Mononuclear cell (primary cell): ENCODE measurements at regions not wholly inside any gene's neighbourhood (a gene's known extent, or its start where the extent isn't known, plus 50 kb on each side); places are given as distances from the start of the nearest gene placed in this dataset.

Source experiments
- H3K27me3 ChIP-seq: 2 replicates; pipeline ENCODE4 v1.6.0; 2011; ENCODE audit warnings: low read length, control low read depth; ENCODE audit not compliant: insufficient read depth
- H3K4me1 ChIP-seq: 2 replicates; pipeline ENCODE4 v1.5.1; 2011; ENCODE audit warnings: mild to moderate bottlenecking, low read length, control low read depth; ENCODE audit not compliant: insufficient read depth
- H3K4me3 ChIP-seq: 2 replicates; pipeline ENCODE4 v1.5.1; 2011; ENCODE audit warnings: mild to moderate bottlenecking, low read length, moderate library complexity
- H3K9me3 ChIP-seq: 2 replicates; pipeline ENCODE4 v1.5.1; 2011; ENCODE audit warnings: low read depth, mild to moderate bottlenecking, control low read depth, low read length

GRCh38 chr13:22062478-22063205, 391.8 kb downstream of the FGF9 start:
- Histone ChIP-seq H3K4me1 (peaks cover 40% of the 10 kb centered on the region), H3K4me3 (no peak overlapping the region), H3K9me3 (no peaks in the 10 kb centered on the region), H3K27me3 (no peaks in the 10 kb centered on the region)

DNA sequence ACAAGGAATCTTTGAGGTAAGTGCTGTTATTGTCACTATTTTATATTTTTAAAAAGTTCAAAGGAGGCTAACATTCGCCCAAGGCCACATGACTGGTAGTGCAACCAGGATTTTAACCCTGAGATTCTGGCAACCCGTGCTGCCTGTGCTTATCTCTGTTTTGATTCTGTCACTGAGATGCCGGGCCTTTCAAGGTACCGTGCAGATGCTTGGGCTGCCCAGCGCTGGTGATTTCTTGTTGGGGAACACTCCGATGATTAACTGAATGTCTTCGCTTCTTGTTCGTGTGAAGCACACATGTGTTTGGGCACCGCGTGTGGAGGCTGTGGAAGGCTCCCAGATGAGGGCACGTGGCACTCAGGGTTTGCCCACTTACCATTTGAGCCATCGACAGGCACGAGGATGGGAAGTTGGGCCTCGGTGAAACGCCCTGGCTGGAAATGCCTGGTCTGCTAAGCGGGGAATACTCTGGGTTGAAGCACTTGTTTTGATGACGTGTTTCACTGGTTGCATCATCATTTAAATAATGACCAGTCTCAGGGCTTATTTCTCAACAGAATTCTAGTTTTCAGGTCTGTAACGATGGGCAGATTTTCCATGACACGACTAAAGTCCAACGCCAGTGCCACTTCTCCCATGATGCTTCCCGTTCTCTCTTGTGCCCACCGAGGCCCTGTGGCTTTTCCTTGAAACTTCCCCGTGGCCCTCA, 392.7 kb downstream of the FGF9 start:
- no peaks in the 10 kb centered on the region for H3K27me3 ChIP-seq
- H3K4me3 ChIP-seq: no peak overlapping the region
- peaks cover 40% of the 10 kb centered on the region for H3K4me1 ChIP-seq
- H3K9me3 ChIP-seq: no peaks in the 10 kb centered on the region

GRCh38 chr13:22064854-22065620, 394.2 kb downstream of the FGF9 start:
- no peak overlapping the region for H3K4me3 ChIP-seq
- no peaks in the 10 kb centered on the region for H3K9me3 ChIP-seq
- H3K27me3 ChIP-seq: no peaks in the 10 kb centered on the region
- peaks cover 39% of the 10 kb centered on the region for H3K4me1 ChIP-seq

- Histone ChIP-seq H3K9me3 (no peaks in the 10 kb centered on the region), H3K4me3 (no peak overlapping the region), H3K27me3 (no peaks in the 10 kb centered on the region), H3K4me1 (no peaks in the 10 kb centered on the region)
These were observed 402.8 kb downstream of the FGF9 start for GRCh38 chr13:22073718-22074117.

DNA sequence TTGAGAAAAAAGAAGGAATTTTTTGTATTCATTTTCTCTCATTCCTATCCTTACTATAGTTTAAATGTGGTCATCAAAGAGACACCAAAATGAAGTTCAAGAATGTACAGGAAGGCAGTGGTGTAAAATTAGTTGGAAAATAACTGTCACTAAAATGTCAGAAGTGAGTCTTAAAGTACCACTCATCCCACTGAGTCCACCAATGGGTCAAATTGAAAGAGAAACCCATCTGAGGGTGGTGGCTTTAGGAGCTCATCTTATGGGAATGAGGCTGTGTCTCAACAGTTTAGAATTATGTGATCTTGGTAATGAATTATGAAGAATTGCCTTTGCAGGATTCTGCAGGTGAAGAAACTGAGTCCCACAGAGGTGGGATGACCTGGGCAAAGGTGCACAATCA, 403.5 kb downstream of the FGF9 start:
- Histone ChIP-seq H3K27me3 (no peaks in the 10 kb centered on the region), H3K4me1 (no peaks in the 10 kb centered on the region), H3K9me3 (no peaks in the 10 kb centered on the region), H3K4me3 (no peak overlapping the region)

DNA sequence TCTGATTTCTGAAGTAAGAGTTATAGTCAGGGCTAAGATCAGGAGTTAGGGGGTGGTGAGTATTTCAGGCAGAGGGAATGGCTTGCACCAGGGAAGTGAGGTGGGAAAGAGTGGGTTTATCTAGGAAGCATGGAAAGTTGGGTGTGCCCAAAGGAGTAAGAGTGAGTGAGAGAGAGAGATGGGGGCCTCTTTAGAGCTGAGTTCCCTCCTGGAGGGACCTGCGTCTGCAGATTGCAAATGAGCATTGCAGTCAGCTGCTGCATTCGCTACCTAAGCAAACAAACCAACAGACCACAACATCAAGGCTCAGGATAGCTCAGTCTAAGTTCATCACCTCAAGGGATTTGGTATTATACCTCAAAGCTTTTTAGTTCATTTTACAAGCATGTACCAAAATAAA, 405.8 kb downstream of the FGF9 start:
- H3K9me3 ChIP-seq: no peaks in the 10 kb centered on the region
- H3K4me1 ChIP-seq: no peaks in the 10 kb centered on the region
- H3K4me3 ChIP-seq: no peak overlapping the region
- H3K27me3 ChIP-seq: no peaks in the 10 kb centered on the region

GRCh38 chr13:22077205-22077683, 406.4 kb downstream of the FGF9 start:
- Histone ChIP-seq H3K27me3 (no peaks in the 10 kb centered on the region), H3K4me3 (no peak overlapping the region), H3K9me3 (no peaks in the 10 kb centered on the region), H3K4me1 (no peaks in the 10 kb centered on the region)

DNA sequence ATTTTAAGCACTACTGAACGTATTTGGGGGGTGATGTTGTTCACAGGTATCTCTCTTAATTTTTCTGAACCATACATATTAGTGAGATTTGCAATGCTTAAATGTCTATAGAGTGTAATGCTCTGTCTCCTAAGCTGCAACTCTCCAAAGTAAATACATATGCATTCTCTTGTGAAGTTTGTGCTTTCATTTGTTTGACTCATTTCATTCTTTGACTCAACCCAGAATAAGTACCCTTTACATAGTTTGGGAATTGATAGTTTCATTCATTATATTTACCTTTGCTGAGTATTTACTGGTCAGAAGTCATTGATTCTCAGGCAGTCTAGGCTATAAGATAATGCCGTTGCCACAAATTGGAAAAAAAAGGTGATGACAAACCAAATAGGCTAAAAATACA, 406.9 kb downstream of the FGF9 start:
- Histone ChIP-seq H3K9me3 (no peaks in the 10 kb centered on the region), H3K4me1 (no peaks in the 10 kb centered on the region)

DNA sequence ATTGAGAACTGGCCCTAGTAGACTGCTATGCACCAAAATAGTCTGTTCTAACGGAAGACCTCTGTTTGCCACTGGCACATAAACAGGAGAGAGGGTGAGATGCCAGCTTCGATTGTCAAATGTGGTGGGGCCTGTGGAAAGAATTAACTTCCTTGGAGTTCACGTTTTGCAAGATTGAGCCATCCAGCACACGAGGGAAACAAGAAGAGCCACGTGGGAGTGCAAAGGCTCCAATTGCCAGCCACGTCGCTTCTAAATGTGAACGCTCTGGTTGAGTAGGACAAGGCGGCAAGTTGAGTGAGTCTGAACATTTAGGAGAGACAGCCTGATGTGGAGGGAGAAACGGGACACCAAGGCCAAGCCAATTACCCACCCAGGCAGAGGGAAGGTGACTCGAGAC, 409.1 kb downstream of the FGF9 start:
- Histone ChIP-seq H3K27me3 (no peaks in the 10 kb centered on the region), H3K9me3 (no peaks in the 10 kb centered on the region), H3K4me3 (no peak overlapping the region), H3K4me1 (no peaks in the 10 kb centered on the region)

More for the DNA sequence above, 406.9 kb downstream of the FGF9 start:
- Histone ChIP-seq H3K27me3 (no peaks in the 10 kb centered on the region), H3K4me3 (no peak overlapping the region)

GRCh38 chr13:22080832-22081231, 410.0 kb downstream of the FGF9 start:
- H3K4me3 ChIP-seq: no peak overlapping the region
- H3K27me3 ChIP-seq: no peaks in the 10 kb centered on the region
- no peaks in the 10 kb centered on the region for H3K4me1 ChIP-seq
- no peaks in the 10 kb centered on the region for H3K9me3 ChIP-seq

DNA sequence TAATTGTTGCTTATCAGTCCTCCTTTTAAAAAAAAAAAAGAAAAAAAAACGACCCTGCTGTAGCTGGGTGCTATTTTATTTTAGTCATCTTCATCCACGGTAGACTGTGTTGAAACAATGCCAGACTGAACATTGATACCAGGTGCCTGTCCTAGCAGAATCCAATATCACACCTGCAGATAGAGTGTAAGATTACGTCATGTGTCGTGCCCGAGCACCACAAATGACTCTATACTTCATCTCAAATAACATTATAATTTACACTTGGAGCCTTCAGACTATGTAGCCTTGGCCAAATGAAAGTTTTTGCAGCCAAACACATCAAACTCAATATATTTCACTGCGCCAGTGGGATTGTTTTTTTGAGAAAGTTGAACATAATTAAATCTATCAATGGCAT, 410.6 kb downstream of the FGF9 start:
- Histone ChIP-seq H3K4me3 (no peak overlapping the region), H3K27me3 (no peaks in the 10 kb centered on the region), H3K4me1 (no peaks in the 10 kb centered on the region), H3K9me3 (no peaks in the 10 kb centered on the region)

DNA sequence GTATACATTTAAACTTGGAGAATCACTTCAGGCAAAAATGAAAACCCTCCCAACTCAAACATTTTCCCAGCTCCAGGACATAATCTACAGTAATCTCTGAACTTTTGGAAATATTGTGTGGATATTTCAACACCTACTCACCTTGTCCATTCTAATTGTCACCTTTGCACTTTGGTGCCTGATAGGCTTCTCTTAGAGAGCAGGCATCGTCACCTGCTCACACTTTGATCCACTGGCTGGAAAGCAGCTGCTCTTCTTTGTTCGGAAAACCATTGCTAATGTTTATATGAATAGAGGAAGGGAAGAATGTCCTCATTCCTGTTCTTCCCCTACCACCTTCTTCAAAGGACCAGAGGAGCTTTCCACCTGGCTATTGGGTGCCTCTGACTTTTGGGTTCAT, 411.2 kb downstream of the FGF9 start:
- Histone ChIP-seq H3K9me3 (no peaks in the 10 kb centered on the region), H3K27me3 (no peaks in the 10 kb centered on the region), H3K4me1 (no peaks in the 10 kb centered on the region), H3K4me3 (no peak overlapping the region)

- H3K9me3 ChIP-seq: no peaks in the 10 kb centered on the region
- H3K4me1 ChIP-seq: no peaks in the 10 kb centered on the region
- H3K4me3 ChIP-seq: no peak overlapping the region
- no peaks in the 10 kb centered on the region for H3K27me3 ChIP-seq
These were observed 411.7 kb downstream of the FGF9 start for GRCh38 chr13:22082437-22083100.

DNA sequence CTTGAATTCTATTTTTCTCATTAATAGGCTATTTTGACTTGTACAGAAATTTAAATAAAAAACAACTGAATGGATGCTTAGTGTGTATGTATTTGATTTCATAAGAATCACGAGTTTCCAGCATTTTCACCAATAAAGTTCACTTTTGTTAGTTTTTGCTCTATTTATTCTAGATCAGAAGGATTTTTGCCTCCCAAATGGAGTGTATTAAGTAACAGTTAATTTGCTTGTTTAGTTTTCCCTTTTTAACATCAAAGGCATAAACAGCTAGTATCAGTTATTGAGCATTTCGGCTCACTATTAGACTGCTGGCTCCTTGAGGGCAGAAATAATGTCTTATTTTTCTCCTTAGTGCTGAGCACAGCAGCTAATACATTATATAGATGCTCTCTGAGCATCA, 414.1 kb downstream of the FGF9 start:
- Histone ChIP-seq H3K9me3 (no peaks in the 10 kb centered on the region), H3K27me3 (no peaks in the 10 kb centered on the region), H3K4me1 (no peaks in the 10 kb centered on the region), H3K4me3 (no peak overlapping the region)
